ENCODE measurements at regions not wholly inside any gene's neighbourhood (a gene's known extent, or its start where the extent isn't known, plus 50 kb on each side); places are given as distances from the start of the nearest gene placed in this dataset.

DNA sequence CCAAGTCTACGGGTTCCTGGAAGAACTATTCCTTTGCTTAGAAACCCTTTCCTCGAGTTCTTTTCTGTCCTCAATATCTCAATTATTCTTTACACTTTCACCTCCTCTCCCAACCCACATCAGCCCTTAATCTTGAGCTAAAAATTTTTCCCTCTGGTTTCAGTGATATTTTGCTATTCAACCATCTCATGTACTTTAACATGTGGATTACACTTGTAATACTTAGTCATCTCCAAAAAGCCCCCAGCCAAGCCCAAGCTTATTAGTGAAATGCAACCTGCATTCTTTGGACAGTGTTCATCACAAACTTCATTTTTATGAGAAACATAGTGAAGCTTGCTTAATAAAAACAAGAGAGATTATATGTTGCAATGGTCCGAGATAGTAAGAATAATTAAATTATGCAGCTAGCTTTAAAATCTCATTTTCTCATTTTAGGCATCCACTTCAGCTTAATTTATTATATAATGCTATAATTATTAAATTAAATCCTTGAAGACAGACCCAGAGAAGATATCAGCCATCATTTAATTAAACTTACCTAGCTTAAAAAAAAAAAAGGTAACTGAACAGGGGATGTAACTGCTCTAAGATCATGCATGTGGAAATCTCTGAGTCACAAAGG is 534.5 kb upstream of the TBL1XR1 start:
- TF ChIP-seq, protein P1, sequence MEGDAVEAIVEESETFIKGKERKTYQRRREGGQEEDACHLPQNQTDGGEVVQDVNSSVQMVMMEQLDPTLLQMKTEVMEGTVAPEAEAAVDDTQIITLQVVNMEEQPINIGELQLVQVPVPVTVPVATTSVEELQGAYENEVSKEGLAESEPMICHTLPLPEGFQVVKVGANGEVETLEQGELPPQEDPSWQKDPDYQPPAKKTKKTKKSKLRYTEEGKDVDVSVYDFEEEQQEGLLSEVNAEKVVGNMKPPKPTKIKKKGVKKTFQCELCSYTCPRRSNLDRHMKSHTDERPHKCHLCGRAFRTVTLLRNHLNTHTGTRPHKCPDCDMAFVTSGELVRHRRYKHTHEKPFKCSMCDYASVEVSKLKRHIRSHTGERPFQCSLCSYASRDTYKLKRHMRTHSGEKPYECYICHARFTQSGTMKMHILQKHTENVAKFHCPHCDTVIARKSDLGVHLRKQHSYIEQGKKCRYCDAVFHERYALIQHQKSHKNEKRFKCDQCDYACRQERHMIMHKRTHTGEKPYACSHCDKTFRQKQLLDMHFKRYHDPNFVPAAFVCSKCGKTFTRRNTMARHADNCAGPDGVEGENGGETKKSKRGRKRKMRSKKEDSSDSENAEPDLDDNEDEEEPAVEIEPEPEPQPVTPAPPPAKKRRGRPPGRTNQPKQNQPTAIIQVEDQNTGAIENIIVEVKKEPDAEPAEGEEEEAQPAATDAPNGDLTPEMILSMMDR (IDR thresholded peaks at IDR 0.05) = no peak
- no peak for TF ChIP-seq EZH2 (IDR thresholded peaks at IDR 0.05; ENCODE audit: borderline replicate concordance, insufficient read depth, low read depth, low read length, poor library complexity, severe bottlenecking)
